ENCODE measurements at regions not wholly inside any gene's neighbourhood (a gene's known extent, or its start where the extent isn't known, plus 50 kb on each side); places are given as distances from the start of the nearest gene placed in this dataset.

GRCh38 chr16:85254921-85255320, 142.6 kb upstream of the CIBAR2 start:
- Histone ChIP-seq H3K36me3 (ENCODE audit: control insufficient read depth, insufficient read depth, low read length) (no peaks in the 10 kb centered on the region), H3K27me3 (ENCODE audit: control insufficient read depth, insufficient read depth, low read length) (peaks cover 23% of the 10 kb centered on the region), H3K4me3 (ENCODE audit: low read depth, low read length) (no peak overlapping the region)
- no peak for TF ChIP-seq CTCF (IDR thresholded peaks at IDR 0.05; ENCODE audit: insufficient read depth, low read length, poor library complexity, severe bottlenecking)
- no peak for DNase-seq (ENCODE audit: low read depth)

GRCh38 chr16:85255777-85256176, 143.5 kb upstream of the CIBAR2 start:
- H3K4me3 ChIP-seq (ENCODE audit: low read depth, low read length): no peak overlapping the region
- H3K27me3 ChIP-seq (ENCODE audit: control insufficient read depth, insufficient read depth, low read length): peaks cover 24% of the 10 kb centered on the region
- no peaks in the 10 kb centered on the region for H3K36me3 ChIP-seq (ENCODE audit: control insufficient read depth, insufficient read depth, low read length)
- TF ChIP-seq CTCF (IDR thresholded peaks at IDR 0.05; ENCODE audit: insufficient read depth, low read length, poor library complexity, severe bottlenecking): no peak
- no peak for DNase-seq (ENCODE audit: low read depth)

- no peak overlapping the region for H3K4me3 ChIP-seq (ENCODE audit: low read depth, low read length)
- DNase-seq (ENCODE audit: low read depth): no peak
- H3K36me3 ChIP-seq (ENCODE audit: control insufficient read depth, insufficient read depth, low read length): no peaks in the 10 kb centered on the region
- no peak for TF ChIP-seq CTCF (IDR thresholded peaks at IDR 0.05; ENCODE audit: insufficient read depth, low read length, poor library complexity, severe bottlenecking)
- peaks cover 24% of the 10 kb centered on the region for H3K27me3 ChIP-seq (ENCODE audit: control insufficient read depth, insufficient read depth, low read length)
Measured at GRCh38 chr16:85256190-85256739, 144.0 kb upstream of the CIBAR2 start.

- no peak overlapping the region for H3K4me3 ChIP-seq (ENCODE audit: low read depth, low read length)
- no peaks in the 10 kb centered on the region for H3K36me3 ChIP-seq (ENCODE audit: control insufficient read depth, insufficient read depth, low read length)
- TF ChIP-seq CTCF (IDR thresholded peaks at IDR 0.05; ENCODE audit: insufficient read depth, low read length, poor library complexity, severe bottlenecking): no peak
Measured at GRCh38 chr16:85257483-85257882, 145.2 kb upstream of the CIBAR2 start.

GRCh38 chr16:85258166-85258565, 145.9 kb upstream of the CIBAR2 start:
- Histone ChIP-seq H3K27me3 (ENCODE audit: control insufficient read depth, insufficient read depth, low read length) (peaks cover 32% of the 10 kb centered on the region), H3K36me3 (ENCODE audit: control insufficient read depth, insufficient read depth, low read length) (no peaks in the 10 kb centered on the region), H3K4me3 (ENCODE audit: low read depth, low read length) (no peak overlapping the region)
- TF ChIP-seq CTCF (IDR thresholded peaks at IDR 0.05; ENCODE audit: insufficient read depth, low read length, poor library complexity, severe bottlenecking): no peak
- DNase-seq (ENCODE audit: low read depth): no peak

More at GRCh38 chr16:85257483-85257882, 145.2 kb upstream of the CIBAR2 start:
- no peak for DNase-seq (ENCODE audit: low read depth)
- H3K27me3 ChIP-seq (ENCODE audit: control insufficient read depth, insufficient read depth, low read length): peaks cover 30% of the 10 kb centered on the region

- peaks cover 33% of the 10 kb centered on the region for H3K27me3 ChIP-seq (ENCODE audit: control insufficient read depth, insufficient read depth, low read length)
- H3K36me3 ChIP-seq (ENCODE audit: control insufficient read depth, insufficient read depth, low read length): no peaks in the 10 kb centered on the region
- no peak for TF ChIP-seq CTCF (IDR thresholded peaks at IDR 0.05; ENCODE audit: insufficient read depth, low read length, poor library complexity, severe bottlenecking)
- no peak for DNase-seq (ENCODE audit: low read depth)
- no peak overlapping the region for H3K4me3 ChIP-seq (ENCODE audit: low read depth, low read length)
Measured at GRCh38 chr16:85258629-85259028, 146.4 kb upstream of the CIBAR2 start.

Data from kidney epithelial cell (primary cell).